G401 (cell line): ENCODE measurements at regions not wholly inside any gene's neighbourhood (a gene's known extent, or its start where the extent isn't known, plus 50 kb on each side); places are given as distances from the start of the nearest gene placed in this dataset.
"Not testable (repeated sequence)": the region's sequence is repeated elsewhere in the genome, so short reads cannot be mapped to it uniquely, and the experiment has no call there.

Source experiments
- DNase-seq: peaks from one replicate; pipeline ENCODE4 v3.0.0-alpha.2; 2015; ENCODE audit warnings: low spot score
- in situ Hi-C: cut with HindIII; loops from 2 replicates; pipeline ENCODE4 v1.10.0; 2016; ENCODE audit warnings: low sequenced_read_pairs, mixed read lengths

DNA sequence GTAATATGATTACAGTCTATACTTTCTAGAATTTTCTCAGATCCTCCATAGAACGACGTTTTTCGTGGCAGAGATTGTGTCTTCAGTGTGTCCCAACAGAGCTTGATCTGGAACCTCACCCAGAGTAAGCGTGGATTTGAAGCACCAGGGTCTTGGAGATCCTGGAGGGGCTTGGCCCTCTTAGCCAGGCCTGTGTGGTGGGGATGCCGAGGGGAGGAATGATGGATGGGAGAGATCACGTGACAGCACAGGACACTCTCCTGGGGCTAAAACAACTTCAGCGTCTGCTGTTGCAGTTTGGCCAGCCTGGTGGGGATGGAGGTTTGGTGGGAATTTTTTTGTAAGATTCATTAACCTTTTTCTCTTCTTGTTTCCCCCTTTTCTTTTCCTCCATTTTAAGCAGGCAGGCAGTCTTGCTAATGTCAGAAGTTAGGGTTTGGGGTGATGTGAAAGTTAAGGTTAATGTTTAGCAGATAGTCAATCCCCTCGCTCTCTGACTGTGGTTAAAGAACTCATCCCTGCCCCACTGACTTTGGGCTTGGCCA is 100.7 kb upstream of the SULF2 start:
- in situ Hi-C loops, result no loop called here
- no peak for DNase-seq

DNA sequence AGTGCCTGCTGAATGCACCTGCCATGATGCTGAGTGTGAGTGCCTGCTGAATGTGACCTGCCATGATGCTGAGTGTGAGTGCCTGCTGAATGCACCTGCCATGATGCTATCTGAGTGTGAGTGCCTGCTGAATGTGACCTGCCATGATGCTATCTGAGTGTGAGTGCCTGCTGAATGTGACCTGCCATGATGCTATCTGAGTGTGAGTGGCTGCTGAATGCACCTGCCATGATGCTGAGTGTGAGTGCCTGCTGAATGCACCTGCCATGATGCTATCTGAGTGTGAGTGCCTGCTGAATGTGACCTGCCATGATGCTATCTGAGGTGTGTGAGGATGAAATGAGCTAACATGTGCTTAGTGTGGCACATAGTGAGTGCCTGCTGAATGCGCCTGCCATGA is 98.7 kb upstream of the SULF2 start:
- DNase-seq, result not testable (repeated sequence)

DNA sequence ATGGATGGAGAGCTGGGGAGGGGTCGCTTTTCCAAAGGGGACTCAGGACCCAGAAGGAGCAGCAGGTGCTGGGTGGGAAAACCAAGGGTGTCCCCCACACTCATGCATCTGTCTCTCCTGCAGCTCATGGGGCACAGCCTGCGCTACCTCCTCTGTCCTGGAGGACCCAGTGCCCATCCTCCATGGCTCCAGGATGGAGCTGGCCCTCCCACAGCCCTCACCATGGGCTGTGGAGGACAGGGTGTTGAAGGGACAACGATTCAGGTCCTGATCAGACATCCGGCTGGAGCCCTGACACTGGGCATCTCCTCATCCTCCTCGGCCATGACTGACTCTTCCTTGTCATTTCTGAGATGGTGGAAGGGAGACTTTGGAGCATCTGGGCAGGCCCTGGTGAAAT is 97.9 kb upstream of the SULF2 start:
- in situ Hi-C loops, result no loop called here

More for the DNA sequence above, 98.7 kb upstream of the SULF2 start:
- in situ Hi-C loops, result not testable (repeated sequence)

DNA sequence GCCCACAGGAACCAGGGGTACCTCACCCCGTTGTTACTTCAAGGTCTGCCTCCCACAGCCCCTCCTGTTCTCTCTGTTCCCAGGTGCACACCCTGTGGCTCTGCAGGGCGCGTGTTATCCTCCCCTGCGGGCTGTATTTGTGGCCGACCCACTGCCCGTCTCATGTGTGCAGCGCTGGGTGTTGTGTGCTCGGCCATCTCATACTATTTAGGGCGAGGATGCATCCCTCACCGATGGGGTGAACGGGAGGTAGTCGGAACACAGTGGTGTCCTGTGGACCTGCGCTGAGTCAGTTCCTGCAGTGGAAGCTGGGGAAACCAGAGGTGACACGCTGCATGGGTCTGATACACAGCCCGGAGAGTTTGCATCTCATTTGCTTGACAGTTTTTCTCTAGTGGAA is 94.5 kb upstream of the SULF2 start:
- in situ Hi-C loops, result no loop called here
- no peak for DNase-seq

More for the DNA sequence above, 97.9 kb upstream of the SULF2 start:
- no peak for DNase-seq

DNA sequence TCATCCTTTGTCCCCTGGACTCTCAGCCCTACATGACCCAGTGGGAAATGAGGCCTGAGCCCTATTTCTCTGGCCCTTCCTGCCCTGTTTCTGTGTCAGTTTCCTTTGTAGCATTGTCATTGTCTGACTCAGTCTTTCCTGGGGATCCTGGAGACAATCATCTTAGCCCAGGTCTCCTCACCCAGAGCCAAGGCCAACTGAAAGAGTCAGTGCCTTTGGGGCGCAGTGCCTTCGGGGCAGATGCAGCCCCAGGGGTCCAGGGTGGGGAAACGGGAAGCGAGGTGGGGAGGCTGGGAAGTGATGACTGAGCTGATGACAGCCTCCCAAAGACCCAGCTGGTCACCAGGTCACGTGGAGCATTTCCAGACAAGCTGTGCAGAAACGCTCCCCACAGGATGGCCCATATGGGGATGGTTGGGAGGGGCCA is 93.3 kb upstream of the SULF2 start:
- in situ Hi-C loops, result no loop called here
- no peak for DNase-seq

DNA sequence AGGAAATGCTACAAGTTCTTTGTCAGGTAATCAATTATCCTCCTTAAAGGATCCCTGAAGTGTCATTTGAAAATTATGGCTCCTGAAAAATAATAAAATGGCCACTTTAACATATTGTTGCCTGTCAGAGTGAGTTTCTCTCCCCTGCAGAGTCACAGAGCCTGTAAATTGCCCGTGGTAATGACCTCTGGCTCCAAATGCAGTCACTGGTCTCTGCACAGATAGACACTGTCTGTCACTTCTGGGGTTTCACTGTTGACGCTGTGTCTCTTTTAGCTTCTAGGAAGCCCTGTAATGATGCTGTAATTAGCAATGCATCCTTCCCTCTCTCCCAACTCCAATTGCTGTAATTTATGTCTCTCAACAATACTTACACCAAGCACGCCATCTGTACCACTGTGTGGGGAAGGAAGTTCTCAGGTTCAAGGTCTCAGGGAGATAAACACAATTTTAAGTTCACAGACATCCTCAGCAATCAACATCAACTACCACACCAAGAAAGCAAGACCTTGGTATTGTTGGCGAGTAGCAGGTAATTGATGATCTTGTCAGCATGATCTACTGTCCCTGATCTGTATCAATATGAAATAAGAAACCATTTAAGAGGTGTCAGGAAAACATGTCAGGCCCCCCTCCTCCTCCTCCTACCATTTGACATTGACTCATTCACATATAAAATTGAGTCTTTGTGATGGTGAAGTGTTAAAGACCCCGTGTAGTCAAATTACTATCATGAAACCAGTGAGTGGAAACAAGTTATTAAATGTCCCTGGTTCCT is 91.2 kb upstream of the SULF2 start:
- in situ Hi-C loops, result no loop called here
- DNase-seq, result no peak

DNA sequence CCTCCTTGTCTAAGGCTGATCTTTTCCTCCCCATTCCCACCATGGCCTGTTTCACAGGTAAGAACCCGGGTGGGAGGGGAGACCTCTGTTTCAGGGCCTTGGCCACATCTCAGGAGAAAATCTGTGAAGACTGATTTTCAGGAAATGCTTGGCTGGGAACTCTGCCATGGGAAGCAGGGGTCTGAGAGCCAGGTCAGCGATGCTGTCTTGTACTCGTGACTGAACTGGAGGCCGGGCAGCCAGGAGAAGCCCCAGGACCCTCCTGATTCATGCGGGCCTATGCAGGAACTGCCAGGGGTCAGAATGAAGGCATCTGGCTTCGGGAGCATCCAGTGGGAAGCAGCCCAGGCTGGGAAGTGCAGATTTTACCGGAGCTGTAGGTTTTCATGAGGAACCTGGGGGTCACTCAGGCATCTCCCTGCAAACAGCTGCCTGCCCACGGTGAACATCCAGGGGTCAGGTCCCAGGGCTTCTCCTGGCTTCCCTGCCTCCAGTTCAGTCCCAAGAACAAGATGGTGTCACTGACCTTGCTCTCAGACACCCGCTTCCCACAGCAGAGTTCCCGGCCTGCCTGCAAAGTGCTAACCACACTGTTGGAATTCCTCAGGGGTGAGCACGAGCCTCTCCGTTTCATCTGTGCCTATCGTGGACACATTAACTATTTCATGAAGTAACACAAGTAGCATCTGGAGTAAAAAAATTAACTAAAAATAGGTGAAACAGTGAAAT is 90.2 kb upstream of the SULF2 start:
- no peak for DNase-seq
- in situ Hi-C loops, result no loop called here

DNA sequence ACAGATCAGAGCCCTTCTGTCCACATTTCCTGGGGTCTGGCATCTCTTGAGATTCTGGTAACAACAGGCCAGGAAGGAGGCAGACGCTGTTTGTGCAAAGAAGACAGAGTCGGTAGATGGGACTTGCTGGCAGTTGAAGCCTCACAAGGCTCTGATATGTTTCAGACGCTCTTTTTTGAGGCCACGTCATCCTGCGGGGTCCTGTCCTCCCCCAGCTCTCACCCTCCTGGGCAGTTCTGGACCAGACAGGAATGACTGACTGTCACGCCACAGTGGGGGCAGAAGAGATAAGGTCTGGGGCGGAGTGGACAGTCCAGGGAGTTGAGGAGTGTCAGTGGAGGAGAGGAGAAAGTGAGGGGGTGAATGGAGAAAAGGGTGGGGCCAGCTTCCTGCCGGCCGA is 87.1 kb upstream of the SULF2 start:
- in situ Hi-C loops, result no loop called here

DNA sequence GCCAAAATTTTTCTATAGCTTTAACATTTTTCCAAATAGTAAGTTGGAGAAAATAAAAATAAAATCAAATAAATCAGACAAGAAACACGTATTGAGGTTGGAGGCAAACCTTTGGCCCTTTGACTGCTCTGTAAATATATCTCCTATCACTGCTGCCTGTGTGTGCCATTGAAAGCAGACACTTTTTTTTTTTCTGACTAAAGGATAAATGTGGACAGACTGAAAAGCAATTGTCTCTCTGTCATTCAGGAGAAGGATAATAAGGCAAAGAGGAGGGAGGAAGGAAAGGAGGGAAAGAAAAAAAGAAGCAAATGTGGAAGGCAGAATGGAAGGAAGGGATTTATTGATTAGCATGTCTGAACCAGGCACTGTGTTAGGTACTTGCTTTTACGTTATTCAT is 85.2 kb upstream of the SULF2 start:
- in situ Hi-C loops, result no loop called here
- no peak for DNase-seq

More for the DNA sequence above, 87.1 kb upstream of the SULF2 start:
- no peak for DNase-seq

DNA sequence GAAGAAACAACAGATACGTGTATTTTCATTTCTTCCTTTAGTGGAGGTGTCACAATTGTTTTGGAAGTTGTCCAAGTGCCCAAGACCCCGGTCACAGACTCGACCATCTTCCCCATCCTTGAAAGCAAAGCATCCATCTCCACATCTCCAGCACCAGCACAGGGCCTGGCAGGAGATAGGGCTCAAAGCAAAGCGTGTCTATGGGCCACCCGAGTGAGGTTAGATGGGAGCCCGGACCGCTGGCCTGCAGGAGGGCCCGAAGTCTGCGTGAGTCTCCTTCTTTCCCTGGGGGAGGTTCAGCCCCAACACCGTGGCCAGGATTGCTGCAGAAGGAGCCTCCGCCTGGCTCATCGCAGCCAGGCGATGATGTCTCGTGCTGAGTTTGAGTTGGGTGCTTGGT is 83.5 kb upstream of the SULF2 start:
- in situ Hi-C loops, result no loop called here
- no peak for DNase-seq

DNA sequence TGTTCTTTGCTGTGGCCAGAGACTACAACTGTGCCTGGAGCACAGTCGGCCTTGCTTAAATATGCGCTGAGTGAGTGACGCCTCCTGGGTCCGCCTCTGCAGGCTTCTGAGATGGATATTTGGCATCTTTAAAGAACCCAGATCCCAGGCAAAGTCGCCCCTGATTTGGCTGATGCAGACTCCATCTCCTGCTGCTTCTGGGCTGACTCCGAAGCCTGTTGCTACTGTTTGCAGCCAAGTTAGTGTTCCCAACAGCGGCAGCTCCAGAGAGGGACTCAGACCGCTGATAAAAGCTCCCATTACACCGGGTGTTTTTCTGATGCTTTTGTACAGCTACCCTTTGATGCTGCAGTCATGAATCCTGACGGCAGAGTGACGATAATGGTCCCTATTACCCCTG is 83.0 kb upstream of the SULF2 start:
- DNase-seq, result no peak
- in situ Hi-C loops, result no loop called here

DNA sequence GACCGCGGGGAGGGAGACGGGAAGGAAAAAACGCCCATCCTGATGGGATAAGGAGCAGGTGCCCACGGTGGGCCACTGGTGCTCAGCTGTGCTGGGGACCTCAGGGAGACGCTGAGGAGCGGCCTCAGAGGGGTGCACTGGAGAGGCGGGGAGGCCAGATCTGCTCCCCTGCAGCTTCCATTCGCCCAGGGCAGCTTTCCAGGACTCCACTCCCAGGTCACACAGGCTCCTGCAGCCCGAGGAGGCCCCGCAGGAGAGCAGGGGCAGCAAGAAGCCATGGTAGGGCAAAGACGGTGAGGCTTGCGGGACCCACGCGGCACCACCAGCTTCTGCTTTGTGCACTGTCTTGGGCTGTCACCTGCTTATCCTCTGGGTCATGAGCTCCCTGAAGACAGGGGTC is 82.5 kb upstream of the SULF2 start:
- in situ Hi-C loops, result no loop called here
- no peak for DNase-seq

DNA sequence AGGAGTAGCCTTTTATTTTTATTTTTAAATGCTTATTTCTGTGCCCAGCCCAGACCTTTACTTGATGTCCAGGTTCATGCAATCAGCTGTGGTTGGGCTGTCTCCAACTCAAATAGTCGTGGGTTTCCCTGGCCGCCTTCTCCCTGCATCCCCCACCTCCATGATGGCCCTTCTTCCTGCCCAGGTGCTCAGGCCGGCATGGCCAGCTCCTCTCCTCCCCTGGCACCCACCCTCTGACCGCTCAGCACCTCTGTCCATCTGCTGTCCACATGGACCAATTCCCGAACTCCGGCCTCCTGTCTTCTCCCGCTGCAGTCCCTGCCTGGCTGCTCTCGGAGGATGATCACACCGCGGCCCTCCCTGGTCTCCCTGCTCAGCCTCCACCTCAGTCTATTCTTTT is 81.2 kb upstream of the SULF2 start:
- no peak for DNase-seq
- in situ Hi-C loops, result no loop called here

DNA sequence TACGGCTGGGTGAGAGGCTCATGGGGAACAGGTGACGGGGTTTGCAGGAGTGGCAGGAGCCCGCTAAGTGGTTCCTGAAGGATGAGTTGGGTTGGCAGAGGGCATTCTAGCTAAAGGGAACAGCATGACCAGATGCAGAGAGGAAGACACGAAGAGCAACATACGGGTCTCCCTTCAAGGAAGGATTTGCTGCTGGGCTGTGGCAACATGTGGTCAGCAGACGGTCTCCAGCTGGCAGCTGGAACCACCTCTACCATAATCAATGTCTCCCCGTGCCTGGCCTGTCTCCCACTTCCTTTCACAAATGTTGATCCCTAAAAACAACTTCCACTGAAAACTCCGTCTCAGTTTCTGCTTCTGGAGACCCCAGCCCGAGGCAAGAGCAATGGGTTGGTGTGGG is 80.6 kb upstream of the SULF2 start:
- no peak for DNase-seq

DNA sequence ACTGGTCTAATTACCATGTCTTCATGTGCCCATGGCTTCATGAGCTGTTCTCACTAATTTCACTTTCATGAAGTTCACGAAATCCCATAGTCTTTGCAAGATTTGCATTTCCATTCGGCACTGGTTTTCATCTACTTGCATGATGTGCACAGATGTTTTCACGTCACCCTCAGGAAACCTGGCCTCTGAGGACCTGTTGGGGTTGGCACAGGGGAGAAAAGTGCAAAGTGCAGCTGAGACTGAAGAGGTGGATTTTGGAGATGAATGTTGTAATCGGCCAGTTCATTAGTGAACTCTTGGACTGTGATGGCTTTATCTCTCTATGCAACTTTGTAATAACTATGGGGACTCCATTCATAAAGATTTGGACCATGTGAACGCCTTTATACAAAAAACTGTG is 80.2 kb upstream of the SULF2 start:
- in situ Hi-C loops, result no loop called here
- no peak for DNase-seq

More for the DNA sequence above, 80.6 kb upstream of the SULF2 start:
- in situ Hi-C loops, result no loop called here

DNA sequence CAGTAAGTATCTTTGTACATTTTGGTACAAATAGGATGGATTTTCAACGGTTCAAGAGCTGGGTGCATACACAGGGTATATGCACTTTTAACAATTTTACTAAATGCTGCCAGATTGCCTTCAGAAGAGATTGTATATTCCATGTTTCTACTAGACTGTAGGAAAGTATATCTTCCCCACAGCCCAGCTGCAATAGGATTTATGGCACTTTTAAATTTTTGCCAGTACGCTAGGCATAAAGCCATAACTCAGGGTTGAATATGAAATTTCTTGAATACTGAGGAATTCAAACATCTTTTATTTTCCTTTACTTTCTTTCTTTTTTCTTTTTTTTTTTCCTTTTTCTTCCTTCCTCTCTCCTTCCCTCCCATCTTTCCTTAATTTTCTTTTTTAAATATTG is 78.7 kb upstream of the SULF2 start:
- no peak for DNase-seq
- in situ Hi-C loops, result no loop called here

DNA sequence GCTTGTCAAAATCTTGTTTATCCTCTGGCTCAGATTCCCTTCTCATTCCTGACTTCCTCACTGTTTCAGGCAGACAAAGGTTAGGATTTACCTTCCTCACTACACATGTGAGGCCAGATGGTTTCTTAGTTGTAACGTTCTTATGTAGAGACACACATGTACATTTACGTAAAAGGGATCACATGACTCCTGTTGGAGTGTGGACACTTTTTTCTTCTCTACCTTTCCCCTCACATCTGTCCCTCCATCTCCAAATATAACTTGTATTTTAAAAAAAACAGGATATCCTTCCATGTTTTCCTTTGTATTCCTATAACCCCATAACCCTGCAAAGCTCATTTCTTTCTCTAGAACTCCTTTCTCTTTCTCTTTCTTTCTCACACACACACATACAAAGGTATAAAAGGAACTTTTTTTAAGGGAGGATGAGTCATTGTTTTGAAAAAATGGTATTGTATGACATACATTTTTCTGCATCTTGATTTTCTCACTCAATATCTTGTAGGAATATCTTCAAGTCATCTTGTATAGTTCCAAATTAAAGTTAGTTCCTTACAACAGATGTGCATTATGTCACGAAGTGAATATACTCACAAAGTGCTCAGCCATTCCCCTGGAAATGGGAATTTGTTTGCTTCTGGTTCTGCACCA is 78.2 kb upstream of the SULF2 start:
- no peak for DNase-seq
- in situ Hi-C loops, result no loop called here

DNA sequence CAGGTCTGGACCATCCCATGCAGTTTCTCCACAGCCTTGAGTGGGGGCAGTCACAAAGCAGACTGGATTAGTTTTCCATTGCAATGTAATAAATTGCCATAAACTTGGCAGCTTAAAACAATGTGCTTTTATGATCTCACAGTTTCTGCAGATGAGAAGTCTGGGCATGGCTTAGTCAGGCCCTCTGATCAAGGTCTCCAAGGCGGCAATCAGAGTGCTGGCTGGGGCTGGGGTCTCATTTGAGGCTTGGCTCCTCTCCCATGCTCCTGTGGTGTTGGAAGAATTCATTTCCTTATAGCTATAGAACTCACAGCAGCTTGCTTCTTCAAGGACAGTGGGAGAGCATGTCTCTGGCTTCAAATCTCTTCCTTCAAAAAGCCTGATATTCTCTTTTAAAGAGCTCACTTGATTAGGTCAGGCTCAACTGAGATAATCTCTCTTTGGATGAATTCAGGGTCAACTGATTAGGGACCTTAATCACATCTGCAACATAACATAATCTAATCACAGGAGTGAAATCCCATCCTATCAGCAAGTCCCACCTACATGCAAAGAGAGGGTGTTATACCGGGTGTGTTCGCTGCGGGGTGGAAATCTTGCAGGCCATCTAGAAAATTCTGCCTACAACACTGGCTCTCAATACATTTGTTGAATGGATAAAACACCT is 77.4 kb upstream of the SULF2 start:
- in situ Hi-C loops, result no loop called here
- no peak for DNase-seq

DNA sequence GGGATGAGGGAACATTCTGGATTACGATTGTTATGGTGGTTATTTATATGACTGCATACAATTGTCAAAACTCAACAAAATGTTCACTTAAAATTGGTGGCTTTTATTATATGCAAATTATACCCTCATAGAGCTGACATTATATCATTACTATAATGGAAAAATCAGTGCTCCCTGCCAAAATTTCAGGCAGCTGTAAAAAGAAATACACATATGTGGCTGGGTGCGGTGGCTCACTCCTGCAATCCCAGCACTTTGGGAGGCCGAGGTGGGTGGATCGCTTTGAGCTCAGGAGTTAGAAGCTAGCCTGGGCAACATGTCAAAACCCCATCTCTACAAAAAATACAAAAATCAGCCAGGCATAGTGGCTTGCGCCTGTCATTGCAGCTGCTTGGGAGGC is 75.8 kb upstream of the SULF2 start:
- DNase-seq, result no peak
- in situ Hi-C loops, result no loop called here
